ENCODE measurements at regions not wholly inside any gene's neighbourhood (a gene's known extent, or its start where the extent isn't known, plus 50 kb on each side); places are given as distances from the start of the nearest gene placed in this dataset.

DNA sequence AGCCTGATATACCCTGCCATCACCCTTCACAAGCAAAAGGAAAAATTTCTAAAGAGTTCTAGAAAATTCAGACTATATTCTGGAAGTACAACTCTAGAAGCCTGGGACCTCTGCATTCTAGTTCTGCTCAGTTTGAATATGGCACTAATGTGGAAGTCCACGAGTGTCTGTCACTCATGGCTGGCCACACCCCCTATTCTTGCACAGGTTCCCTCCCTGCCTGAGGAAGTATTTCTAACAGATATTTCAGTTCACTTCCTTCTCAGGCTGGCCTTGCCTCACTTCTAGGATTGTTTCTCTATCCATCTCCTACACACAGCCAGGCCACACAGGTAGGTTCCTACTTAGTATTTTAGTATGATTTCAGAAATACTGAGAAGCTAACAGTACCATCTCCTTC, 67.4 kb downstream of the PHLDA1 start:
- no peaks in the 10 kb centered on the region for H3K36me3 ChIP-seq (ENCODE audit: low read depth)
- no peaks in the 10 kb centered on the region for H3K9me3 ChIP-seq
- TF ChIP-seq, protein P1, sequence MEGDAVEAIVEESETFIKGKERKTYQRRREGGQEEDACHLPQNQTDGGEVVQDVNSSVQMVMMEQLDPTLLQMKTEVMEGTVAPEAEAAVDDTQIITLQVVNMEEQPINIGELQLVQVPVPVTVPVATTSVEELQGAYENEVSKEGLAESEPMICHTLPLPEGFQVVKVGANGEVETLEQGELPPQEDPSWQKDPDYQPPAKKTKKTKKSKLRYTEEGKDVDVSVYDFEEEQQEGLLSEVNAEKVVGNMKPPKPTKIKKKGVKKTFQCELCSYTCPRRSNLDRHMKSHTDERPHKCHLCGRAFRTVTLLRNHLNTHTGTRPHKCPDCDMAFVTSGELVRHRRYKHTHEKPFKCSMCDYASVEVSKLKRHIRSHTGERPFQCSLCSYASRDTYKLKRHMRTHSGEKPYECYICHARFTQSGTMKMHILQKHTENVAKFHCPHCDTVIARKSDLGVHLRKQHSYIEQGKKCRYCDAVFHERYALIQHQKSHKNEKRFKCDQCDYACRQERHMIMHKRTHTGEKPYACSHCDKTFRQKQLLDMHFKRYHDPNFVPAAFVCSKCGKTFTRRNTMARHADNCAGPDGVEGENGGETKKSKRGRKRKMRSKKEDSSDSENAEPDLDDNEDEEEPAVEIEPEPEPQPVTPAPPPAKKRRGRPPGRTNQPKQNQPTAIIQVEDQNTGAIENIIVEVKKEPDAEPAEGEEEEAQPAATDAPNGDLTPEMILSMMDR (IDR thresholded peaks at IDR 0.05) = no peak
- peak in 2 of 3 donors; percentile 48 to 63 for DNase-seq
- H3K4me3 ChIP-seq = no peak overlapping the region
- intact Hi-C loops (cut with DNase I, micrococcal nuclease) = no loop called here
- ATAC-seq = peak; percentile 81
- peaks cover 14% of the 10 kb centered on the region for H3K4me1 ChIP-seq (ENCODE audit: low read depth)

DNA sequence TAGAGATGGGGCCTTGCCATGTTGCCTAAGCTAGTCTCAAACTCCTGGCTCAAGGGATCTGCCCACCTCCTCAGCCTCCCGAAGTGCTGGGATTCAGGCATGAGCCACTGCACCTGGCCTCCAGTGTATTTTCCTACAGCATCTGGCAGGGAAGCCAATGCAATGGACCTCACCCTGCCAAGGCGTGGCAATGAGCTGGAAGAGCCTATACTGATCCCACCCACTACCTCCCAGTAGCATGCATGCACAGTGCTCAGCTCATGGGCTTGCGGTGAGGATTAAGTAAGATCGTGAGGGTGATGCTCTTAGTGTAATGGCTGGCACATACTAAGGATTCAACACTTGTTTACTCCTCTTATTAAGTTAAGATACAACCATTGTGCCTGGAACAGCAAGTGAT, 69.7 kb downstream of the PHLDA1 start:
- ATAC-seq = peak; percentile 70
- TF ChIP-seq, protein P1 (IDR thresholded peaks at IDR 0.05) = no peak
- H3K36me3 ChIP-seq (ENCODE audit: low read depth) = no peaks in the 10 kb centered on the region

DNA sequence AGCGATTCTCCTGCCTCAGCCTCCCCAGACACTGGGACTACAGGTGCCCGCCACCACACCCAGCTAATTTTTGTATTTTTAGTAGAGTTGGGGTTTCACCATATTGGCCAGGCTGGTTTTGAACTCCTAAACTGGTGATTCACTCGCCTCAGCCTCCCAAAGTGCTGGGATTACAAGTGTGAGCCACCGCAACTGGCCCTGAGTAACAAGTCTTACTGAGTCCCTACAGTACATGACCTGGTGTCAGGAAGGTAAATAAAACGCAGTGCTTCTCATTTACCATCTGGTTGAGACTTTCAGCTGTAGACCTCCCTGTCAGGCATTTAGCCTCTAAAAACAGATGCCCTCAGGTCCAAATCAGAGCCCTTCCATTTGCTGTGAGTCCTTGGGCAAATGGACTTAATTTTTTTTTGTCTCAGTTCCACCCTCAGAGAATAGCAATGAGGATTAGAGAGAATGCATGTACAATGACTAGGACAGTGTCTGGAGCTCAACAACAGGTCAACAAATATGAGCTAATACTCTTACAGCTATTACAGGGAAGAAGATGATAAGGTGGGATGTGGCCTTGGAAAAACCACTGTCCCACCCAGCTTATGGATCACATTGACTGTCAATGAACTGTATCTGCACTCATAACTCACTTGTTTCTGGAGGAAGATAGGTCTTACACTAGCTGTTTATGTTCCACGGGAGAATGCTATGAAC, 70.5 kb downstream of the PHLDA1 start:
- TF ChIP-seq, protein P1 (IDR thresholded peaks at IDR 0.05) = no peak
- intact Hi-C loops (cut with DNase I, micrococcal nuclease) = no loop called here
- Histone ChIP-seq H3K9me3 (no peaks in the 10 kb centered on the region), H3K4me1 (ENCODE audit: low read depth) (peaks cover 15% of the 10 kb centered on the region), H3K4me3 (no peak overlapping the region), H3K36me3 (ENCODE audit: low read depth) (no peaks in the 10 kb centered on the region)
- ATAC-seq (no peak), DNase-seq (no peak)

More for the DNA sequence above, 69.7 kb downstream of the PHLDA1 start:
- H3K4me3 ChIP-seq = no peak overlapping the region
- H3K4me1 ChIP-seq (ENCODE audit: low read depth) = peaks cover 15% of the 10 kb centered on the region
- intact Hi-C loops (cut with DNase I, micrococcal nuclease) = no loop called here
- no peaks in the 10 kb centered on the region for H3K9me3 ChIP-seq
- DNase-seq = no peak

DNA sequence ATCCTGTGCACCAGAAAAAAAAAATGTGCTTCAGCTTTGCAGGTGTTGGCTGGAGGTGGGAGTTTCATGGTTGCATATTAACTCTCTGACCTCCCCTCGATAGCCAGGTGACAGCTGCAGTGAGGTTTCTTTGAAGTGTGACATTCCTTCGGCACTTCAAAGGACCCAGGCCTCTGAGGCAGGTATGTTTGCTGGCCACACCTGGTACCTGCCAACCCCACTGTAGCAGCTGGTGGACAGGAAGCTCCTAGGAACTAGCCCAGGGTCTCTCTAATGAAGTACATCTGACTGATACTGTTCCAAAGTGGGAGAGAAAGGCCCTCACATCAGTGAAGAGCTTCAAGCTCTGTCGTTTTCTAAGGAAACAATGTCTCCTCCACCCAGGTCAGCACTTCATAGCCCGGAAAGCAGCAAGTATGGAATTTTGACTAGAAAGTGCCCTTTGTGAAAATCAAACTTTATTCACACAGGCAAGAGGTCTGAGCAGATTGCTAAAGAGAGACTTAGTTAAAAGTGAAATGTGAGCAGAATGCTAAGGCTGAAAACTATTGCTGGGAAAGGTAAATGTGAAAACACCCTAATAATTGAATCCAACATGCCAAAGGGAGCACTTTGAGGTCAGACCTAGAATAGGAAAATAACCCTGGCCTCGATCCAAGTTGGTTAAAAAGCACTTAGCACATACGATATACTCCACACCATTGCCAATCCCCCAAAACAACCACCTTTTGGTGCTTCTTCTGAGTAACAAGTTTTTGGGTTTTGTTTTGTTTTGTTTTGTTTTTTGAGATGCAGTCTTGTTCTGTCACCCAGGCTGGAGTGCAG, 71.3 kb downstream of the PHLDA1 start:
- H3K36me3 ChIP-seq (ENCODE audit: low read depth) = no peaks in the 10 kb centered on the region
- no peak overlapping the region for H3K4me3 ChIP-seq
- peak in 1 of 3 donors; percentile 69 for DNase-seq
- TF ChIP-seq, protein P1 (IDR thresholded peaks at IDR 0.05) = no peak
- H3K9me3 ChIP-seq = no peaks in the 10 kb centered on the region
- intact Hi-C loops (cut with DNase I, micrococcal nuclease) = no loop called here
- ATAC-seq = peak; percentile 85
- peaks cover 15% of the 10 kb centered on the region for H3K4me1 ChIP-seq (ENCODE audit: low read depth)

DNA sequence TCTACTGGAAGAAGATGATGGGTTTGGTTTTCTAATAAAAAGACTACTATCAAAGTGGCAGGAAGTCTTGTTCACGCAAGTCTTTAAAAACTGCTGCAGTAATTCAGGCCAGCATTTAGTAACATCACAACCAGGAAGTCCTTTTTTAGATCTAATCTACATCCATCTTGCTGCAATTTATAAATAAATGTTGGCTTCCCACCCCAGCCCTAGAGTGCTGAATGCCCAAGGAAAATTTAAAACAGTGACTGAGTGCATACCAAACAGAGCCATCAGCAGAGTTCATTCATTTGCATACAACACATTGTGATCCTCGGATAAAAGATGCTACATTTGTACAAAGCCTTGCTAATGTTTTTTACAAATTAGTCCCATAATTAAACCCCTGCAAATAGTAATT, 72.1 kb downstream of the PHLDA1 start:
- ATAC-seq = no peak
- H3K9me3 ChIP-seq = no peaks in the 10 kb centered on the region
- intact Hi-C loops (cut with DNase I, micrococcal nuclease) = no loop called here
- TF ChIP-seq, protein P1 (IDR thresholded peaks at IDR 0.05) = no peak
- no peak for DNase-seq
- peaks cover 15% of the 10 kb centered on the region for H3K4me1 ChIP-seq (ENCODE audit: low read depth)
- no peak overlapping the region for H3K4me3 ChIP-seq
- H3K36me3 ChIP-seq (ENCODE audit: low read depth) = no peaks in the 10 kb centered on the region

Measured in mucosa of descending colon (tissue), 3 donors.